ENCODE measurements at regions not wholly inside any gene's neighbourhood (a gene's known extent, or its start where the extent isn't known, plus 50 kb on each side); places are given as distances from the start of the nearest gene placed in this dataset.
"Not testable (repeated sequence)": the region's sequence is repeated elsewhere in the genome, so short reads cannot be mapped to it uniquely, and the experiment has no call there.

GRCh38 chr18:34942276-34942675 is 98.9 kb upstream of the MAPRE2 start:
- H3K27me3 ChIP-seq (ENCODE audit: control insufficient read depth, insufficient read depth, low read length), result no peaks in the 10 kb centered on the region
- H3K36me3 ChIP-seq (ENCODE audit: control insufficient read depth, insufficient read depth, low read length), result no peaks in the 10 kb centered on the region
- H3K4me1 ChIP-seq (ENCODE audit: control insufficient read depth, insufficient read depth, low read length), result peaks cover under 1% of the 10 kb centered on the region
- no peak overlapping the region for H3K4me3 ChIP-seq (ENCODE audit: low read length)
- no peak overlapping the region for H3K9ac ChIP-seq (ENCODE audit: low read length)
- no peaks in the 10 kb centered on the region for H3K9me3 ChIP-seq (ENCODE audit: control insufficient read depth, low read length)

GRCh38 chr18:34942975-34943374 is 98.2 kb upstream of the MAPRE2 start:
- Histone ChIP-seq H3K4me3 (ENCODE audit: low read length) (no peak overlapping the region), H3K27me3 (ENCODE audit: control insufficient read depth, insufficient read depth, low read length) (no peaks in the 10 kb centered on the region), H3K9ac (ENCODE audit: low read length) (no peak overlapping the region), H3K9me3 (ENCODE audit: control insufficient read depth, low read length) (no peaks in the 10 kb centered on the region), H3K36me3 (ENCODE audit: control insufficient read depth, insufficient read depth, low read length) (no peaks in the 10 kb centered on the region), H3K4me1 (ENCODE audit: control insufficient read depth, insufficient read depth, low read length) (peaks cover 8% of the 10 kb centered on the region)

- Histone ChIP-seq H3K4me1 (ENCODE audit: control insufficient read depth, insufficient read depth, low read length) (peaks cover 13% of the 10 kb centered on the region), H3K27me3 (ENCODE audit: control insufficient read depth, insufficient read depth, low read length) (no peaks in the 10 kb centered on the region), H3K36me3 (ENCODE audit: control insufficient read depth, insufficient read depth, low read length) (no peaks in the 10 kb centered on the region), H3K9me3 (ENCODE audit: control insufficient read depth, low read length) (no peaks in the 10 kb centered on the region), H3K4me3 (ENCODE audit: low read length) (no peak overlapping the region), H3K9ac (ENCODE audit: low read length) (no peak overlapping the region)
Measured at GRCh38 chr18:34943587-34943986, 97.6 kb upstream of the MAPRE2 start.

GRCh38 chr18:34947711-34948125 is 93.5 kb upstream of the MAPRE2 start:
- Histone ChIP-seq H3K4me3 (ENCODE audit: low read length) (no peak overlapping the region), H3K9me3 (ENCODE audit: control insufficient read depth, low read length) (no peaks in the 10 kb centered on the region), H3K4me1 (ENCODE audit: control insufficient read depth, insufficient read depth, low read length) (peaks cover 16% of the 10 kb centered on the region), H3K36me3 (ENCODE audit: control insufficient read depth, insufficient read depth, low read length) (no peaks in the 10 kb centered on the region), H3K27me3 (ENCODE audit: control insufficient read depth, insufficient read depth, low read length) (no peaks in the 10 kb centered on the region), H3K9ac (ENCODE audit: low read length) (no peak overlapping the region)

GRCh38 chr18:34951625-34952379 is 89.4 kb upstream of the MAPRE2 start:
- no peak overlapping the region for H3K9ac ChIP-seq (ENCODE audit: low read length)
- H3K4me3 ChIP-seq (ENCODE audit: low read length), result no peak overlapping the region
- H3K4me1 ChIP-seq (ENCODE audit: control insufficient read depth, insufficient read depth, low read length), result peaks cover 16% of the 10 kb centered on the region
- H3K36me3 ChIP-seq (ENCODE audit: control insufficient read depth, insufficient read depth, low read length), result no peaks in the 10 kb centered on the region
- H3K27me3 ChIP-seq (ENCODE audit: control insufficient read depth, insufficient read depth, low read length), result no peaks in the 10 kb centered on the region
- H3K9me3 ChIP-seq (ENCODE audit: control insufficient read depth, low read length), result no peaks in the 10 kb centered on the region

- Histone ChIP-seq H3K36me3 (ENCODE audit: control insufficient read depth, insufficient read depth, low read length) (no peaks in the 10 kb centered on the region), H3K9me3 (ENCODE audit: control insufficient read depth, low read length) (no peaks in the 10 kb centered on the region), H3K4me1 (ENCODE audit: control insufficient read depth, insufficient read depth, low read length) (peaks cover 19% of the 10 kb centered on the region), H3K4me3 (ENCODE audit: low read length) (no peak overlapping the region), H3K27me3 (ENCODE audit: control insufficient read depth, insufficient read depth, low read length) (no peaks in the 10 kb centered on the region), H3K9ac (ENCODE audit: low read length) (no peak overlapping the region)
Measured at GRCh38 chr18:34953212-34953611, 88.0 kb upstream of the MAPRE2 start.

- not testable (repeated sequence) for H3K9ac ChIP-seq (ENCODE audit: low read length); H3K9me3 ChIP-seq (ENCODE audit: control insufficient read depth, low read length); H3K4me3 ChIP-seq (ENCODE audit: low read length); H3K27me3 ChIP-seq (ENCODE audit: control insufficient read depth, insufficient read depth, low read length); H3K36me3 ChIP-seq (ENCODE audit: control insufficient read depth, insufficient read depth, low read length)
- peaks cover 17% of the 10 kb centered on the region for H3K4me1 ChIP-seq (ENCODE audit: control insufficient read depth, insufficient read depth, low read length)
Measured at GRCh38 chr18:34955494-34955893, 85.7 kb upstream of the MAPRE2 start.

- no peaks in the 10 kb centered on the region for H3K9me3 ChIP-seq (ENCODE audit: control insufficient read depth, low read length)
- no peak overlapping the region for H3K9ac ChIP-seq (ENCODE audit: low read length)
- no peak overlapping the region for H3K4me3 ChIP-seq (ENCODE audit: low read length)
- peaks cover 22% of the 10 kb centered on the region for H3K4me1 ChIP-seq (ENCODE audit: control insufficient read depth, insufficient read depth, low read length)
- no peaks in the 10 kb centered on the region for H3K27me3 ChIP-seq (ENCODE audit: control insufficient read depth, insufficient read depth, low read length)
- no peaks in the 10 kb centered on the region for H3K36me3 ChIP-seq (ENCODE audit: control insufficient read depth, insufficient read depth, low read length)
Measured at GRCh38 chr18:34956663-34957062, 84.5 kb upstream of the MAPRE2 start.

GRCh38 chr18:34957119-34957863 is 83.9 kb upstream of the MAPRE2 start:
- Histone ChIP-seq H3K4me3 (ENCODE audit: low read length) (no peak overlapping the region), H3K9ac (ENCODE audit: low read length) (no peak overlapping the region), H3K9me3 (ENCODE audit: control insufficient read depth, low read length) (no peaks in the 10 kb centered on the region), H3K27me3 (ENCODE audit: control insufficient read depth, insufficient read depth, low read length) (no peaks in the 10 kb centered on the region), H3K4me1 (ENCODE audit: control insufficient read depth, insufficient read depth, low read length) (peaks cover 25% of the 10 kb centered on the region), H3K36me3 (ENCODE audit: control insufficient read depth, insufficient read depth, low read length) (no peaks in the 10 kb centered on the region)

- peaks cover 25% of the 10 kb centered on the region for H3K4me1 ChIP-seq (ENCODE audit: control insufficient read depth, insufficient read depth, low read length)
- no peaks in the 10 kb centered on the region for H3K9me3 ChIP-seq (ENCODE audit: control insufficient read depth, low read length)
- H3K4me3 ChIP-seq (ENCODE audit: low read length), result no peak overlapping the region
- H3K27me3 ChIP-seq (ENCODE audit: control insufficient read depth, insufficient read depth, low read length), result no peaks in the 10 kb centered on the region
- no peaks in the 10 kb centered on the region for H3K36me3 ChIP-seq (ENCODE audit: control insufficient read depth, insufficient read depth, low read length)
- no peak overlapping the region for H3K9ac ChIP-seq (ENCODE audit: low read length)
Measured at GRCh38 chr18:34957864-34958259, 83.4 kb upstream of the MAPRE2 start.

- Histone ChIP-seq H3K4me1 (ENCODE audit: control insufficient read depth, insufficient read depth, low read length) (peaks cover 25% of the 10 kb centered on the region), H3K9me3 (ENCODE audit: control insufficient read depth, low read length) (no peaks in the 10 kb centered on the region), H3K9ac (ENCODE audit: low read length) (peak overlapping the region; percentile 65), H3K4me3 (ENCODE audit: low read length) (peak overlapping the region; percentile 32), H3K27me3 (ENCODE audit: control insufficient read depth, insufficient read depth, low read length) (no peaks in the 10 kb centered on the region), H3K36me3 (ENCODE audit: control insufficient read depth, insufficient read depth, low read length) (no peaks in the 10 kb centered on the region)
Measured at GRCh38 chr18:34959211-34959829, 81.9 kb upstream of the MAPRE2 start.

- Histone ChIP-seq H3K4me1 (ENCODE audit: control insufficient read depth, insufficient read depth, low read length) (peaks cover 25% of the 10 kb centered on the region), H3K36me3 (ENCODE audit: control insufficient read depth, insufficient read depth, low read length) (no peaks in the 10 kb centered on the region), H3K4me3 (ENCODE audit: low read length) (peak overlapping the region; percentile 32), H3K27me3 (ENCODE audit: control insufficient read depth, insufficient read depth, low read length) (no peaks in the 10 kb centered on the region), H3K9me3 (ENCODE audit: control insufficient read depth, low read length) (no peaks in the 10 kb centered on the region), H3K9ac (ENCODE audit: low read length) (peak overlapping the region; percentile 65)
Measured at GRCh38 chr18:34959989-34960388, 81.2 kb upstream of the MAPRE2 start.

Measured in mucosa of stomach (tissue), 1 donor.